ENCODE measurements at regions not wholly inside any gene's neighbourhood (a gene's known extent, or its start where the extent isn't known, plus 50 kb on each side); places are given as distances from the start of the nearest gene placed in this dataset.

- TF ChIP-seq RNF2 (IDR thresholded peaks at IDR 0.05; ENCODE audit: borderline replicate concordance, low read depth) (no peak), FOXS1 (CRISPR knock-in tag; IDR thresholded peaks at IDR 0.05) (no peak), KDM1A (IDR thresholded peaks at IDR 0.05; ENCODE audit: low read depth) (no peak), CTCF (IDR thresholded peaks at IDR 0.05) (no peak), MYC (IDR thresholded peaks at IDR 0.05; ENCODE audit: borderline replicate concordance, low read length) (no peak), EP300 (IDR thresholded peaks at IDR 0.05) (no peak), TFCP2L1 (CRISPR knock-in tag; IDR thresholded peaks at IDR 0.05) (no peak), CEBPB (IDR thresholded peaks at IDR 0.05) (no peak), POLR2A (IDR thresholded peaks at IDR 0.05; ENCODE audit: low read length) (no peak), E2F6 (IDR thresholded peaks at IDR 0.05; ENCODE audit: borderline replicate concordance, low read depth) (no peak), JUNB (IDR thresholded peaks at IDR 0.05) (no peak)
Observed at GRCh38 chr3:20245781-20246180, 59.8 kb upstream of the SGO1 start.

All from A549 (cell line).